GM18951 (cell line): ENCODE measurements at regions not wholly inside any gene's neighbourhood (a gene's known extent, or its start where the extent isn't known, plus 50 kb on each side); places are given as distances from the start of the nearest gene placed in this dataset.

Source experiments
- POLR2A ChIP-seq: IDR thresholded peaks from 4 replicates; pipeline ENCODE4 v1.6.1; 2011; ENCODE audit warnings: mild to moderate bottlenecking; ENCODE audit not compliant: insufficient read length, insufficient read depth; ENCODE audit errors: extremely low read depth
- in situ Hi-C: fragments of 300-500 bp; cut with MboI; formaldehyde crosslinking; loops from one replicate; pipeline ENCODE4 v1.12.0; 2022; ENCODE audit warnings: low sequenced_read_pairs, mixed read lengths, inconsistent platforms; ENCODE audit not compliant: unreplicated experiment

GRCh38 chr4:19915276-19915675 is 336.4 kb upstream of the SLIT2 start:
- TF ChIP-seq POLR2A = no peak
- in situ Hi-C loops = no loop called here

- no peak for TF ChIP-seq POLR2A
- in situ Hi-C loops = no loop called here
Measured at GRCh38 chr4:19913650-19914049, 338.1 kb upstream of the SLIT2 start.

- TF ChIP-seq POLR2A = no peak
- in situ Hi-C loops = no loop called here
Measured at GRCh38 chr4:19910861-19911525, 340.7 kb upstream of the SLIT2 start.

- TF ChIP-seq POLR2A = no peak
- in situ Hi-C loops = no loop called here
Measured at GRCh38 chr4:19905024-19905423, 346.7 kb upstream of the SLIT2 start.

- in situ Hi-C loops = no loop called here
- TF ChIP-seq POLR2A = no peak
Measured at GRCh38 chr4:19888587-19888986, 363.1 kb upstream of the SLIT2 start.

- in situ Hi-C loops = no loop called here
- TF ChIP-seq POLR2A = no peak
Measured at GRCh38 chr4:19883841-19884240, 367.9 kb upstream of the SLIT2 start.

GRCh38 chr4:19880206-19880605 is 371.5 kb upstream of the SLIT2 start:
- in situ Hi-C loops = no loop called here
- TF ChIP-seq POLR2A = no peak

GRCh38 chr4:19879330-19879729 is 372.4 kb upstream of the SLIT2 start:
- in situ Hi-C loops = no loop called here

GRCh38 chr4:19857991-19858390 is 393.7 kb upstream of the SLIT2 start:
- TF ChIP-seq POLR2A = no peak
- in situ Hi-C loops = no loop called here

More at GRCh38 chr4:19879330-19879729, 372.4 kb upstream of the SLIT2 start:
- no peak for TF ChIP-seq POLR2A

- in situ Hi-C loops = no loop called here
- TF ChIP-seq POLR2A = no peak
Measured at GRCh38 chr4:19857380-19857779, 394.3 kb upstream of the SLIT2 start.

- no peak for TF ChIP-seq POLR2A
- in situ Hi-C loops = no loop called here
Measured at GRCh38 chr4:19850909-19851308, 400.8 kb upstream of the SLIT2 start.

- no peak for TF ChIP-seq POLR2A
- in situ Hi-C loops = no loop called here
Measured at GRCh38 chr4:19844446-19844845, 407.3 kb upstream of the SLIT2 start.

- in situ Hi-C loops = no loop called here
- TF ChIP-seq POLR2A = no peak
Measured at GRCh38 chr4:19842471-19842870, 409.2 kb upstream of the SLIT2 start.

- no peak for TF ChIP-seq POLR2A
- in situ Hi-C loops = no loop called here
Measured at GRCh38 chr4:19838858-19839257, 412.8 kb upstream of the SLIT2 start.

GRCh38 chr4:19835429-19835828 is 416.3 kb upstream of the SLIT2 start:
- no peak for TF ChIP-seq POLR2A
- in situ Hi-C loops = no loop called here

- TF ChIP-seq POLR2A = no peak
- in situ Hi-C loops = no loop called here
Measured at GRCh38 chr4:19832411-19832810, 419.3 kb upstream of the SLIT2 start.
